Sigmoid colon (tissue), 6 donors: ENCODE measurements at regions not wholly inside any gene's neighbourhood (a gene's known extent, or its start where the extent isn't known, plus 50 kb on each side); places are given as distances from the start of the nearest gene placed in this dataset.

Experiments
- DNase-seq: peaks from one replicate; pipeline ENCODE4 v3.0.0-alpha.2; 2019
- H3K27ac ChIP-seq, 4 donors: fragments of 200-600 bp; sonication (generic); one replicate each; pipeline ENCODE4 v1.5.1; 2016 to 2019; ENCODE audit warnings: mild to moderate bottlenecking in 1 of 4
- H3K27me3 ChIP-seq, 3 donors: fragments of 200-600 bp; sonication (generic); one replicate each; pipeline ENCODE4 v1.5.1; 2019; ENCODE audit warnings: mild to moderate bottlenecking in 1 of 3
- H3K36me3 ChIP-seq, 4 donors: fragments of 200-600 bp; sonication (generic); one replicate each; pipeline ENCODE4 v1.5.1; 2016 to 2019
- H3K4me1 ChIP-seq, 4 donors: fragments of 200-600 bp; sonication (generic); one replicate each; pipeline ENCODE4 v1.5.1; 2017 to 2019
- H3K4me3 ChIP-seq, 4 donors: fragments of 200-600 bp; sonication (generic); one replicate each; pipeline ENCODE4 v1.5.1; 2017 to 2019; ENCODE audit warnings: mild to moderate bottlenecking in 2 of 4, moderate library complexity in 1 of 4
- H3K9me3 ChIP-seq, 4 donors: fragments of 200-600 bp in 3 of 4; sonication (generic) in 3 of 4; one replicate each; pipeline versions ENCODE4 v1.5.1 to v1.6.1; 2013 to 2019
- CTCF ChIP-seq, 4 experiments: fragments of 450-650 bp in 3 of 4; fragments of 200-600 bp in 1 of 4; IDR thresholded peaks; one replicate each; pipeline ENCODE4 v1.5.1; 2016 to 2019; ENCODE audit warnings: antibody characterized with exemption in 4 of 4, mild to moderate bottlenecking in 3 of 4, moderate library complexity in 2 of 4
- EP300 ChIP-seq, 4 donors: sonication (generic); formaldehyde crosslinking; IDR thresholded peaks; one replicate each; pipeline ENCODE4 v1.6.1; 2017; ENCODE audit warnings: antibody characterized with exemption in 4 of 4
- POLR2A ChIP-seq, 2 donors: fragments of 450-650 bp; IDR thresholded peaks; one replicate each; pipeline ENCODE4 v1.6.1; 2016; ENCODE audit warnings: antibody characterized with exemption in 2 of 2, mild to moderate bottlenecking in 2 of 2, moderate library complexity in 2 of 2
- POLR2AphosphoS5 ChIP-seq, 4 donors: sonication (generic); formaldehyde crosslinking; IDR thresholded peaks; one replicate each; pipeline ENCODE4 v1.6.1; 2017; ENCODE audit warnings: antibody characterized with exemption in 4 of 4
- WGBS, 2 donors: extraction: QIAGEN DNeasy Blood & Tissue Kit; methylation state at CpG; one replicate each; pipeline ENCODE4 v1.1.7; 2013; 5-methylcytosine and 5-hydroxymethylcytosine counted together
- intact Hi-C: fragments of 100-400 bp; cut with DNase I; formaldehyde crosslinking; loops from one replicate; pipeline ENCODE4 v1.15.1; 2023
- donor health status: healthy with polysubstance abuse.
- donor health status: healthy.

- H3K36me3 ChIP-seq = no peaks in the 10 kb centered on the region
- H3K27ac ChIP-seq = peak overlapping the region; percentile 2 to 68 (median 48)
- H3K4me3 ChIP-seq = no peak overlapping the region
- H3K27me3 ChIP-seq = no peaks in the 10 kb centered on the region
- no peaks in the 10 kb centered on the region for H3K9me3 ChIP-seq
- intact Hi-C loops = no loop called here
- DNase-seq = no peak
- TF ChIP-seq POLR2AphosphoS5 (IDR thresholded peaks at IDR 0.05) (no peak), EP300 (IDR thresholded peaks at IDR 0.05) (no peak), POLR2A (IDR thresholded peaks at IDR 0.05) (no peak), CTCF (IDR thresholded peaks at IDR 0.05) (no peak)
- WGBS, 2 donors = 48 to 72% methylated on average over 4 of the region's 4 CpGs
- H3K4me1 ChIP-seq = peaks cover 0 to 73% (median 43%) of the 10 kb centered on the region in 4 donors
Measured at GRCh38 chr1:91575909-91576519, 75.4 kb downstream of the CDC7 start.

- no peaks in the 10 kb centered on the region for H3K36me3 ChIP-seq
- DNase-seq = no peak
- intact Hi-C loops = no loop called here
- TF ChIP-seq EP300 (IDR thresholded peaks at IDR 0.05) (no peak), POLR2A (IDR thresholded peaks at IDR 0.05) (no peak), POLR2AphosphoS5 (IDR thresholded peaks at IDR 0.05) (no peak), CTCF (IDR thresholded peaks at IDR 0.05) (no peak)
- H3K27me3 ChIP-seq = no peaks in the 10 kb centered on the region
- no peak overlapping the region for H3K4me3 ChIP-seq
- peak overlapping the region in 3 of 4 donors; percentile 66 to 71 (median 70) for H3K27ac ChIP-seq
- 47 to 76% methylated on average over 5 of the region's 5 CpGs for WGBS, 2 donors
- H3K4me1 ChIP-seq = peaks cover 0 to 81% (median 56%) of the 10 kb centered on the region in 4 donors
- H3K9me3 ChIP-seq = no peaks in the 10 kb centered on the region
Measured at GRCh38 chr1:91578320-91579109, 77.9 kb downstream of the CDC7 start.

- intact Hi-C loops = no loop called here
- H3K27me3 ChIP-seq = no peaks in the 10 kb centered on the region
- peak; percentile 48 for DNase-seq
- peak overlapping the region in 3 of 4 donors; percentile 66 to 71 (median 70) for H3K27ac ChIP-seq
- no peaks in the 10 kb centered on the region for H3K36me3 ChIP-seq
- peaks cover 0 to 84% (median 65%) of the 10 kb centered on the region in 4 donors for H3K4me1 ChIP-seq
- TF ChIP-seq POLR2A (IDR thresholded peaks at IDR 0.05) (no peak), CTCF (IDR thresholded peaks at IDR 0.05) (no peak), POLR2AphosphoS5 (IDR thresholded peaks at IDR 0.05) (peak in 3 of 4 donors; percentile 42 to 57 (median 44)), EP300 (IDR thresholded peaks at IDR 0.05) (peak in 1 of 4 donors; percentile 16)
- no peaks in the 10 kb centered on the region for H3K9me3 ChIP-seq
- WGBS, 2 donors = 20 to 64% methylated on average over 5 of the region's 5 CpGs
- H3K4me3 ChIP-seq = no peak overlapping the region
Measured at GRCh38 chr1:91579658-91580228, 79.1 kb downstream of the CDC7 start.

DNA sequence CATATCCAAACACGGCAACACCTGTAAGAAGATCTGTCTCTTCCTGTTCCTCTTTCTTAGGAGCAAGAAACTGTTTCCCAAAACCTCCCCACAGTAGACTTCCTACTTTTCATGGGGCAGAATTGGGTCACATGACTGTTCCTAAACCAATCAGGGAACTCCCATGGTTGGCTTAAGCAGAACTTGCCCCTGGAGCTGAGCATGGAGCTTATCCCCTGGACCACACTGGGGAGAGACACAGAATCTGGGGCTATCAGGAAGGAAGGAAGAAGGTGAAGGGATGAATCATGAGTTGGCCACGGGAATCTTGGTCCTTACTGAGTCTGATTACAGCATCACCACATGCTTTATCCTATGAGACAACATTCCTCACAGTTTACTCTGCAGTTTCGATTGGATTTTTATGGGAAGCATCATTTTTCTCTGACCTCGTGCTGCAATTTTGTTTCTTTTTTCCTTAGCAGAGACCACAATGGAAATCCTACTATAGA, 81.8 kb downstream of the CDC7 start:
- Histone ChIP-seq H3K4me3 (no peak overlapping the region), H3K4me1 (peaks cover 0 to 78% (median 60%) of the 10 kb centered on the region in 4 donors), H3K9me3 (no peaks in the 10 kb centered on the region), H3K27ac (peak overlapping the region; percentile 69 to 77 (median 71)), H3K27me3 (no peaks in the 10 kb centered on the region), H3K36me3 (no peaks in the 10 kb centered on the region)
- 41 to 63% methylated on average over 4 of the region's 4 CpGs for WGBS, 2 donors
- peak; percentile 77 for DNase-seq
- no peak for TF ChIP-seq POLR2A (IDR thresholded peaks at IDR 0.05)
- TF ChIP-seq CTCF (IDR thresholded peaks at IDR 0.05) = no peak
- TF ChIP-seq POLR2AphosphoS5 (IDR thresholded peaks at IDR 0.05) = peak in 2 of 4 donors; percentile 13 to 67
- TF ChIP-seq EP300 (IDR thresholded peaks at IDR 0.05) = peak in 1 of 4 donors; percentile 14
- intact Hi-C loops = no loop called here
